ENCODE measurements at regions not wholly inside any gene's neighbourhood (a gene's known extent, or its start where the extent isn't known, plus 50 kb on each side); places are given as distances from the start of the nearest gene placed in this dataset.

- Histone ChIP-seq H3K9ac (ENCODE audit: low read depth, low read length, poor library complexity, severe bottlenecking) (no peak overlapping the region), H3K4me2 (ENCODE audit: low read depth, low read length, poor library complexity, severe bottlenecking) (no peak overlapping the region), H3K27me3 (ENCODE audit: insufficient read depth, low read length, poor library complexity, severe bottlenecking) (no peaks in the 10 kb centered on the region), H3K9me2 (replicated peaks; ENCODE audit: low read depth, low read length) (no peaks in the 10 kb centered on the region), H3K4me3 (ENCODE audit: low read length, poor library complexity, severe bottlenecking) (no peak overlapping the region), H2AFZ (ENCODE audit: low read length) (no peak overlapping the region), H3K36me3 (ENCODE audit: insufficient read depth, low read length) (no peaks in the 10 kb centered on the region), H3K4me1 (ENCODE audit: insufficient read depth, low read length, poor library complexity, severe bottlenecking) (no peaks in the 10 kb centered on the region), H3K9me3 (ENCODE audit: insufficient read depth, low read depth, low read length) (0 out of 2 replicates have a peak, but pooled peaks cover 6% of the 10 kb centered on the region), H4K20me1 (ENCODE audit: insufficient read depth, low read length, poor library complexity, severe bottlenecking) (no peaks in the 10 kb centered on the region), H3F3A (ENCODE audit: low read depth) (no peaks in the 10 kb centered on the region), H3K79me2 (ENCODE audit: insufficient read depth, low read length) (no peaks in the 10 kb centered on the region)
- TF ChIP-seq EZH2phosphoT487 (IDR thresholded peaks at IDR 0.05; ENCODE audit: borderline replicate concordance) (no peak), CTCF (conservative IDR thresholded peaks at IDR 0.05; ENCODE audit: low read length) (no peak)
Observed at GRCh38 chr4:152265149-152265621, 270.7 kb downstream of the FBXW7 start.

- TF ChIP-seq CTCF (conservative IDR thresholded peaks at IDR 0.05; ENCODE audit: low read length) (no peak), EZH2phosphoT487 (IDR thresholded peaks at IDR 0.05; ENCODE audit: borderline replicate concordance) (no peak)
- no peak overlapping the region for H3K4me3 ChIP-seq (ENCODE audit: low read length, poor library complexity, severe bottlenecking)
- H4K20me1 ChIP-seq (ENCODE audit: insufficient read depth, low read length, poor library complexity, severe bottlenecking): no peaks in the 10 kb centered on the region
- no peak overlapping the region for H3K9ac ChIP-seq (ENCODE audit: low read depth, low read length, poor library complexity, severe bottlenecking)
- no peaks in the 10 kb centered on the region for H3K79me2 ChIP-seq (ENCODE audit: insufficient read depth, low read length)
- peaks cover 1% of the 10 kb centered on the region for H3K4me1 ChIP-seq (ENCODE audit: insufficient read depth, low read length, poor library complexity, severe bottlenecking)
- H3K36me3 ChIP-seq (ENCODE audit: insufficient read depth, low read length): no peaks in the 10 kb centered on the region
- no peaks in the 10 kb centered on the region for H3K9me2 ChIP-seq (replicated peaks; ENCODE audit: low read depth, low read length)
- no peak overlapping the region for H3K4me2 ChIP-seq (ENCODE audit: low read depth, low read length, poor library complexity, severe bottlenecking)
- no peaks in the 10 kb centered on the region for H3F3A ChIP-seq (ENCODE audit: low read depth)
- 0 out of 2 replicates have a peak, but pooled peaks cover 6% of the 10 kb centered on the region for H3K9me3 ChIP-seq (ENCODE audit: insufficient read depth, low read depth, low read length)
- H2AFZ ChIP-seq (ENCODE audit: low read length): no peak overlapping the region
- H3K27me3 ChIP-seq (ENCODE audit: insufficient read depth, low read length, poor library complexity, severe bottlenecking): no peaks in the 10 kb centered on the region
Observed at GRCh38 chr4:152264106-152264505, 271.8 kb downstream of the FBXW7 start.

- no peaks in the 10 kb centered on the region for H4K20me1 ChIP-seq (ENCODE audit: insufficient read depth, low read length, poor library complexity, severe bottlenecking)
- H3K4me1 ChIP-seq (ENCODE audit: insufficient read depth, low read length, poor library complexity, severe bottlenecking): peaks cover 35% of the 10 kb centered on the region
- H3K4me2 ChIP-seq (ENCODE audit: low read depth, low read length, poor library complexity, severe bottlenecking): no peak overlapping the region
- no peaks in the 10 kb centered on the region for H3K36me3 ChIP-seq (ENCODE audit: insufficient read depth, low read length)
- no peaks in the 10 kb centered on the region for H3K79me2 ChIP-seq (ENCODE audit: insufficient read depth, low read length)
- H3K27me3 ChIP-seq (ENCODE audit: insufficient read depth, low read length, poor library complexity, severe bottlenecking): no peaks in the 10 kb centered on the region
- no peaks in the 10 kb centered on the region for H3F3A ChIP-seq (ENCODE audit: low read depth)
- TF ChIP-seq EZH2phosphoT487 (IDR thresholded peaks at IDR 0.05; ENCODE audit: borderline replicate concordance) (no peak), CTCF (conservative IDR thresholded peaks at IDR 0.05; ENCODE audit: low read length) (no peak)
- 0 out of 2 replicates have a peak, but pooled peaks cover 6% of the 10 kb centered on the region for H3K9me3 ChIP-seq (ENCODE audit: insufficient read depth, low read depth, low read length)
- no peak overlapping the region for H3K4me3 ChIP-seq (ENCODE audit: low read length, poor library complexity, severe bottlenecking)
- no peaks in the 10 kb centered on the region for H3K9me2 ChIP-seq (replicated peaks; ENCODE audit: low read depth, low read length)
- H2AFZ ChIP-seq (ENCODE audit: low read length): no peak overlapping the region
- H3K9ac ChIP-seq (ENCODE audit: low read depth, low read length, poor library complexity, severe bottlenecking): no peak overlapping the region
Observed at GRCh38 chr4:152259866-152260265, 276.0 kb downstream of the FBXW7 start.

Measured in Loucy (cell line).